ENCODE measurements at regions not wholly inside any gene's neighbourhood (a gene's known extent, or its start where the extent isn't known, plus 50 kb on each side); places are given as distances from the start of the nearest gene placed in this dataset.

- no peak overlapping the region for H3K4me3 ChIP-seq (ENCODE audit: low read length in 2 of 2)
- H3K27ac ChIP-seq (ENCODE audit: low read depth in 1 of 2, low read length in 1 of 2) = no peak overlapping the region
- peak in 2 of 9 donors; percentile 11 to 36 for DNase-seq (ENCODE audit: low read depth in 6 of 9, low spot score in 9 of 9)
- no peaks in the 10 kb centered on the region for H3K36me3 ChIP-seq (ENCODE audit: control insufficient read depth in 2 of 2, insufficient read depth in 2 of 2, low read length in 1 of 2)
- peaks cover 0 to 3% of the 10 kb centered on the region in 2 donors for H3K4me1 ChIP-seq (ENCODE audit: control insufficient read depth in 2 of 2, insufficient read depth in 2 of 2, low read length in 2 of 2)
- H3K27me3 ChIP-seq (ENCODE audit: control insufficient read depth in 2 of 2, insufficient read depth in 1 of 2, low read length in 1 of 2) = no peaks in the 10 kb centered on the region
- peaks cover 0 to 2% of the 10 kb centered on the region in 2 donors for H3K9me3 ChIP-seq (ENCODE audit: control insufficient read depth in 2 of 2, insufficient read depth in 1 of 2, low read length in 1 of 2)
- WGBS = 83% methylated on average over 20 of the region's 20 CpGs
Observed at GRCh38 chr5:2017540-2018389, 135.0 kb upstream of the IRX4 start.

DNA sequence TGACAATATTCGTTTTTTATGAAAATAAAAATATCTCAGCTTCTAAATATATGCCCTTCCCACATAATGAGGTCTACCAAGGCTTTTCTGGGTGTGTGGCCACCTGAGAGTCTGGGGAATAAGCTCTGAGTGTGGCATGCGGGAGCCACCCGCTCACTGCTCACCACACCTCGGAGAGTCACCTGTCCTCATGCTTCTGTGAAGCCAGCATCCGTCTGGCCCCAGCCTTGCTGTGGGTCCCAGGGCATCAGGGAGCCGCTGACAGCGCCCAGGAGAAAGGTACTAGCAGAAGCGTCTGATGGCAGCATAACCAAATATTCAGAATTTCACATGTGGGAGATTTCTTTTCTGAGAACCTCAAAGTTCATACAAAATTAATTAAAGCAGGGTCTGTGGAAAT lies 133.2 kb upstream of the IRX4 start:
- peaks cover 0 to 2% of the 10 kb centered on the region in 2 donors for H3K9me3 ChIP-seq (ENCODE audit: control insufficient read depth in 2 of 2, insufficient read depth in 1 of 2, low read length in 1 of 2)
- DNase-seq (ENCODE audit: low read depth in 6 of 9, low spot score in 9 of 9) = no peak
- no peak overlapping the region for H3K4me3 ChIP-seq (ENCODE audit: low read length in 2 of 2)
- no peak overlapping the region for H3K27ac ChIP-seq (ENCODE audit: low read depth in 1 of 2, low read length in 1 of 2)
- WGBS = 64% methylated on average over 8 of the region's 8 CpGs
- H3K27me3 ChIP-seq (ENCODE audit: control insufficient read depth in 2 of 2, insufficient read depth in 1 of 2, low read length in 1 of 2) = no peaks in the 10 kb centered on the region
- H3K36me3 ChIP-seq (ENCODE audit: control insufficient read depth in 2 of 2, insufficient read depth in 2 of 2, low read length in 1 of 2) = no peaks in the 10 kb centered on the region
- H3K4me1 ChIP-seq (ENCODE audit: control insufficient read depth in 2 of 2, insufficient read depth in 2 of 2, low read length in 2 of 2) = peaks cover 0 to 3% of the 10 kb centered on the region in 2 donors

GRCh38 chr5:2015124-2015848 lies 132.6 kb upstream of the IRX4 start:
- no peak for DNase-seq (ENCODE audit: low read depth in 6 of 9, low spot score in 9 of 9)
- H3K27me3 ChIP-seq (ENCODE audit: control insufficient read depth in 2 of 2, insufficient read depth in 1 of 2, low read length in 1 of 2) = no peaks in the 10 kb centered on the region
- no peak overlapping the region for H3K4me3 ChIP-seq (ENCODE audit: low read length in 2 of 2)
- no peak overlapping the region for H3K27ac ChIP-seq (ENCODE audit: low read depth in 1 of 2, low read length in 1 of 2)
- H3K36me3 ChIP-seq (ENCODE audit: control insufficient read depth in 2 of 2, insufficient read depth in 2 of 2, low read length in 1 of 2) = no peaks in the 10 kb centered on the region
- peaks cover 0 to 2% of the 10 kb centered on the region in 2 donors for H3K9me3 ChIP-seq (ENCODE audit: control insufficient read depth in 2 of 2, insufficient read depth in 1 of 2, low read length in 1 of 2)
- WGBS = 84% methylated on average over 13 of the region's 13 CpGs
- H3K4me1 ChIP-seq (ENCODE audit: control insufficient read depth in 2 of 2, insufficient read depth in 2 of 2, low read length in 2 of 2) = peaks cover 0 to 3% of the 10 kb centered on the region in 2 donors

DNA sequence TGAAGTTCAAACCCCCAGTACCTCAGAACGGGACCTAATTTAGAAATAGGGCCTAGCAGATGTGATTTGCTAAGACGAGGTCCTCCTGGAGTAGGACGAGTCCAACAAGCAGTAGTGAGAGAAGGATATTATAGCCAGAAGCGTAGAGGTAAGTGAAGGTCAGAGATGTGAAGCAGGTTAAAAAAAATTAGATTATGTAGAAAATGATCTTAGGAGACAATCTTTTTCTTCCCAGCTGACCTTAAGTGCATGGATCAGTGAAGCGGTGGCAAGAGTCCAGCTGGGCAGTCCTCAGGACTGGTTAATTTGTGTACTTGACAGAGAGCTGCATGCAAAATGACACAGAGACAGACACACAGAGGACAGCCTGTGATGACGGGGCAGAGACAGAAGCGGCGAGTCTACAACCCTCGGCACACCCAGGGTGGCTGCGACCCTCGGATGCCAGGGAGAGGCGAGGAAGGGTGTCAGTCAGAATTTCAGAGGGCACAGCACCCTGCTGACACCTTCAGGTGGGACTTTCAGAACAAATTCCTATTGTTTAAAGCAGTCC lies 131.4 kb upstream of the IRX4 start:
- WGBS = 91% methylated on average over 12 of the region's 12 CpGs

DNA sequence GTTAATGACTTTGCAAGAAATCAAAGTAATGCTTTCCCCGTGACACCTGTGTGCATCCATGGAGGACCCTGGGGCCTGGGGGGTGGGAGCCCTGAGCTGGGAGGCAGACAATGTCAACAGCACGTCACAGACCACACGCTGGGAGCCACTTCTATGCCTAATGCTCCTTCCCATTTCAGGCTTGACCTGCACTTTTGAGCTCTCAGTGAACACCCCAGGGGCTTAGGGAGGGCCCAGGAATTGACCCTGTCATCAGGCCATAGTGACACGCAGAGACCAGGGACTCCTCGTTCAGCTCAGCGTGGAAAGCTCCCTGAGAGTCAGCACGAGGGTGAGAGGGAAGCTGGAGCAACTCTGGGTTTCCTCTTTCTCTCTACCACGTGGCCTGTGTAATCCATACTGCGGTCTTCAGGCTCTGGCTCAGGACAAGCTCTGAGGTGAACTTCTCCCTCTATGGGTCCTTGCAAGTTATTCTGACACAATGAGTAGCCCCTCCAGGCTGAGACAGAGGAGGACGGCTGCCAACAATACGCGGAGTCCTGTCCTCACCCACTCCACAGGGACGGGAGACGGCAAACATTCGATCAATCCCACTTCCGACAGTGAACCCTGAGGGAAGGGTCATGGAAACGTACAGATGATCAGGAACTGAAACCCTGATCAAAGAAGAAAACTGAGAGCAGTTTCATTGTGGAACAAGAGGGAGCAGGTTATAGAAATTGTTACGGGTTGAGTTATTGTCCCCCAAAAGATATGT lies 130.8 kb upstream of the IRX4 start:
- Histone ChIP-seq H3K36me3 (ENCODE audit: control insufficient read depth in 2 of 2, insufficient read depth in 2 of 2, low read length in 1 of 2) (no peaks in the 10 kb centered on the region), H3K4me1 (ENCODE audit: control insufficient read depth in 2 of 2, insufficient read depth in 2 of 2, low read length in 2 of 2) (peaks cover 0 to 3% of the 10 kb centered on the region in 2 donors), H3K4me3 (ENCODE audit: low read length in 2 of 2) (no peak overlapping the region), H3K9me3 (ENCODE audit: control insufficient read depth in 2 of 2, insufficient read depth in 1 of 2, low read length in 1 of 2) (no peaks in the 10 kb centered on the region), H3K27me3 (ENCODE audit: control insufficient read depth in 2 of 2, insufficient read depth in 1 of 2, low read length in 1 of 2) (no peaks in the 10 kb centered on the region), H3K27ac (ENCODE audit: low read depth in 1 of 2, low read length in 1 of 2) (no peak overlapping the region)
- DNase-seq (ENCODE audit: low read depth in 6 of 9, low spot score in 9 of 9) = no peak
- WGBS = 76% methylated on average over 18 of the region's 18 CpGs

More for the DNA sequence above, 131.4 kb upstream of the IRX4 start:
- no peak overlapping the region for H3K4me3 ChIP-seq (ENCODE audit: low read length in 2 of 2)
- no peak overlapping the region for H3K27ac ChIP-seq (ENCODE audit: low read depth in 1 of 2, low read length in 1 of 2)
- H3K9me3 ChIP-seq (ENCODE audit: control insufficient read depth in 2 of 2, insufficient read depth in 1 of 2, low read length in 1 of 2) = no peaks in the 10 kb centered on the region
- no peaks in the 10 kb centered on the region for H3K36me3 ChIP-seq (ENCODE audit: control insufficient read depth in 2 of 2, insufficient read depth in 2 of 2, low read length in 1 of 2)
- no peak for DNase-seq (ENCODE audit: low read depth in 6 of 9, low spot score in 9 of 9)
- peaks cover 0 to 3% of the 10 kb centered on the region in 2 donors for H3K4me1 ChIP-seq (ENCODE audit: control insufficient read depth in 2 of 2, insufficient read depth in 2 of 2, low read length in 2 of 2)
- H3K27me3 ChIP-seq (ENCODE audit: control insufficient read depth in 2 of 2, insufficient read depth in 1 of 2, low read length in 1 of 2) = no peaks in the 10 kb centered on the region

GRCh38 chr5:2012885-2013284 lies 130.2 kb upstream of the IRX4 start:
- H3K27me3 ChIP-seq (ENCODE audit: control insufficient read depth in 2 of 2, insufficient read depth in 1 of 2, low read length in 1 of 2) = peaks cover 0 to 4% of the 10 kb centered on the region in 2 donors
- no peaks in the 10 kb centered on the region for H3K36me3 ChIP-seq (ENCODE audit: control insufficient read depth in 2 of 2, insufficient read depth in 2 of 2, low read length in 1 of 2)
- peaks cover 0 to 3% of the 10 kb centered on the region in 2 donors for H3K4me1 ChIP-seq (ENCODE audit: control insufficient read depth in 2 of 2, insufficient read depth in 2 of 2, low read length in 2 of 2)
- DNase-seq (ENCODE audit: low read depth in 6 of 9, low spot score in 9 of 9) = no peak
- H3K4me3 ChIP-seq (ENCODE audit: low read length in 2 of 2) = no peak overlapping the region
- WGBS = 90% methylated on average over 8 of the region's 8 CpGs
- H3K27ac ChIP-seq (ENCODE audit: low read depth in 1 of 2, low read length in 1 of 2) = no peak overlapping the region
- H3K9me3 ChIP-seq (ENCODE audit: control insufficient read depth in 2 of 2, insufficient read depth in 1 of 2, low read length in 1 of 2) = no peaks in the 10 kb centered on the region

GRCh38 chr5:2011481-2012411 lies 129.0 kb upstream of the IRX4 start:
- Histone ChIP-seq H3K9me3 (ENCODE audit: control insufficient read depth in 2 of 2, insufficient read depth in 1 of 2, low read length in 1 of 2) (no peaks in the 10 kb centered on the region), H3K4me3 (ENCODE audit: low read length in 2 of 2) (no peak overlapping the region), H3K4me1 (ENCODE audit: control insufficient read depth in 2 of 2, insufficient read depth in 2 of 2, low read length in 2 of 2) (peaks cover 0 to 3% of the 10 kb centered on the region in 2 donors), H3K27ac (ENCODE audit: low read depth in 1 of 2, low read length in 1 of 2) (no peak overlapping the region), H3K36me3 (ENCODE audit: control insufficient read depth in 2 of 2, insufficient read depth in 2 of 2, low read length in 1 of 2) (no peaks in the 10 kb centered on the region), H3K27me3 (ENCODE audit: control insufficient read depth in 2 of 2, insufficient read depth in 1 of 2, low read length in 1 of 2) (peaks cover 0 to 11% of the 10 kb centered on the region in 2 donors)
- no peak for DNase-seq (ENCODE audit: low read depth in 6 of 9, low spot score in 9 of 9)
- 78% methylated on average over 18 of the region's 18 CpGs for WGBS

GRCh38 chr5:2010940-2011339 lies 128.2 kb upstream of the IRX4 start:
- H3K36me3 ChIP-seq (ENCODE audit: control insufficient read depth in 2 of 2, insufficient read depth in 2 of 2, low read length in 1 of 2) = no peaks in the 10 kb centered on the region
- H3K4me1 ChIP-seq (ENCODE audit: control insufficient read depth in 2 of 2, insufficient read depth in 2 of 2, low read length in 2 of 2) = peaks cover 0 to 3% of the 10 kb centered on the region in 2 donors
- no peak overlapping the region for H3K4me3 ChIP-seq (ENCODE audit: low read length in 2 of 2)
- no peak for DNase-seq (ENCODE audit: low read depth in 6 of 9, low spot score in 9 of 9)
- H3K9me3 ChIP-seq (ENCODE audit: control insufficient read depth in 2 of 2, insufficient read depth in 1 of 2, low read length in 1 of 2) = no peaks in the 10 kb centered on the region
- H3K27ac ChIP-seq (ENCODE audit: low read depth in 1 of 2, low read length in 1 of 2) = no peak overlapping the region
- peaks cover 0 to 11% of the 10 kb centered on the region in 2 donors for H3K27me3 ChIP-seq (ENCODE audit: control insufficient read depth in 2 of 2, insufficient read depth in 1 of 2, low read length in 1 of 2)
- WGBS = 79% methylated on average over 3 of the region's 3 CpGs

Data from thymus (tissue), 11 donors.